IMR-90 (cell line): ENCODE measurements at regions not wholly inside any gene's neighbourhood (a gene's known extent, or its start where the extent isn't known, plus 50 kb on each side); places are given as distances from the start of the nearest gene placed in this dataset.

Source experiments
- ATAC-seq: fragments of 200-7000 bp; cut with Tn5 transposase; 2 replicates; pipeline ENCODE4 v1.9.1; 2020; ENCODE audit warnings: low read depth, mild to moderate bottlenecking, moderate library complexity
- BruUV-seq: library from RNA; stranded (reverse); fragments of 400-500 nt; replicated peaks from 2 replicates; lab custom pipeline; 2021; lab: Mats Ljungman, UMichigan
- CTCF ChIA-PET: fragments of 300-600 bp; formaldehyde crosslinking; extraction: SDS; loops from one replicate; lab custom pipeline; 2021; ENCODE audit warnings: antibody characterized with exemption; lab: Yijun Ruan, JAX
- POLR2A ChIA-PET: fragments of 300-600 bp; sonication (Branson Sonifier 250); formaldehyde crosslinking; loops from one replicate; lab custom pipeline; 2022; ENCODE audit warnings: antibody characterized with exemption; ENCODE audit not compliant: unreplicated experiment; lab: Charles Lee
- DNase-seq: peaks from one replicate; pipeline ENCODE4 v3.0.0; 2013
- H2AFZ ChIP-seq: replicated peaks from 2 replicates; pipeline ENCODE3; 2013; ENCODE audit warnings: low read length, mild to moderate bottlenecking; ENCODE audit not compliant: poor library complexity
- H2AK5ac ChIP-seq: 2 replicates; pipeline ENCODE4 v1.6.1; 2013; ENCODE audit warnings: low read depth, low read length, inconsistent platforms
- H2AK9ac ChIP-seq: replicated peaks from 2 replicates; pipeline ENCODE3; 2013; ENCODE audit warnings: mild to moderate bottlenecking, low read depth, low read length, moderate library complexity; ENCODE audit not compliant: poor library complexity
- H2BK120ac ChIP-seq: 2 replicates; pipeline ENCODE4 v1.6.1; 2013; ENCODE audit warnings: low read depth, low read length, inconsistent platforms
- H2BK15ac ChIP-seq: 3 replicates; pipeline ENCODE4 v1.6.1; 2013; ENCODE audit warnings: low read depth, low read length, inconsistent platforms
- H2BK20ac ChIP-seq: 2 replicates; pipeline ENCODE4 v1.6.1; 2013; ENCODE audit warnings: low read depth, mild to moderate bottlenecking, inconsistent platforms, low read length, moderate library complexity
- H2BK5ac ChIP-seq: 2 replicates; pipeline ENCODE4 v1.6.1; 2013; ENCODE audit warnings: mild to moderate bottlenecking, low read depth, low read length, inconsistent platforms; ENCODE audit not compliant: poor library complexity, severe bottlenecking
- H3K14ac ChIP-seq: replicated peaks from 2 replicates; pipeline ENCODE4 v1.6.1; 2013; ENCODE audit warnings: low read depth, low read length, inconsistent platforms
- H3K18ac ChIP-seq: 2 replicates; pipeline ENCODE4 v1.6.1; 2013; ENCODE audit warnings: low read depth, low read length, control low read depth
- H3K23ac ChIP-seq: 2 replicates; pipeline ENCODE4 v1.6.1; 2013; ENCODE audit warnings: low read depth, low read length, inconsistent platforms
- H3K27ac ChIP-seq: 2 replicates; pipeline ENCODE4 v1.5.1; 2013; ENCODE audit warnings: mild to moderate bottlenecking, control low read depth, low read length; ENCODE audit not compliant: insufficient read depth
- H3K27me3 ChIP-seq: 2 replicates; pipeline ENCODE4 v1.6.1; 2013; ENCODE audit warnings: low read length; ENCODE audit not compliant: control insufficient read depth, insufficient read depth
- H3K36me3 ChIP-seq: 2 replicates; pipeline ENCODE4 v1.6.1; 2013; ENCODE audit warnings: low read length, mixed read lengths; ENCODE audit not compliant: control insufficient read depth, insufficient read depth
- H3K4ac ChIP-seq: 2 replicates; pipeline ENCODE4 v1.6.1; 2013; ENCODE audit warnings: low read depth, low read length, inconsistent platforms
- H3K4me1 ChIP-seq: 2 replicates; pipeline ENCODE4 v1.6.1; 2013; ENCODE audit warnings: low read length, mixed read lengths; ENCODE audit not compliant: control insufficient read depth, insufficient read depth
- H3K4me2 ChIP-seq: 2 replicates; pipeline ENCODE4 v1.6.1; 2013; ENCODE audit warnings: low read depth, mild to moderate bottlenecking, control low read depth, low read length, moderate library complexity
- H3K4me3 ChIP-seq: 2 replicates; pipeline ENCODE4 v1.5.1; 2013; ENCODE audit warnings: low read depth, mild to moderate bottlenecking, control low read depth, low read length, moderate library complexity; ENCODE audit not compliant: insufficient read depth
- H3K56ac ChIP-seq: 2 replicates; pipeline ENCODE4 v1.6.1; 2013; ENCODE audit warnings: low read length, inconsistent platforms; ENCODE audit not compliant: insufficient read depth; ENCODE audit errors: extremely low read depth
- H3K79me1 ChIP-seq, 2 experiments: 2 replicates each; pipeline ENCODE4 v1.6.1; 2013; ENCODE audit warnings: low read length in 2 of 2, inconsistent platforms in 1 of 2, low read depth in 1 of 2
- H3K9ac ChIP-seq: 2 replicates; pipeline ENCODE4 v1.6.1; 2013; ENCODE audit warnings: low read depth, low read length, control low read depth
- H3K9me1 ChIP-seq: 2 replicates; pipeline ENCODE4 v1.6.1; 2013; ENCODE audit warnings: low read length, inconsistent platforms; ENCODE audit not compliant: insufficient read depth
- H3K9me3 ChIP-seq: 2 replicates; pipeline ENCODE4 v1.6.1; 2013; ENCODE audit warnings: low read length; ENCODE audit not compliant: control insufficient read depth, insufficient read depth
- H4K20me1 ChIP-seq: 2 replicates; pipeline ENCODE4 v1.6.1; 2013; ENCODE audit warnings: low read length, inconsistent platforms; ENCODE audit not compliant: insufficient read depth
- H4K5ac ChIP-seq: 2 replicates; pipeline ENCODE4 v1.6.1; 2013; ENCODE audit warnings: mild to moderate bottlenecking, low read depth, low read length, control low read depth
- H4K8ac ChIP-seq, 2 experiments: 2 replicates each; pipeline ENCODE4 v1.6.1; 2013; ENCODE audit warnings: low read depth in 2 of 2, low read length in 2 of 2, control low read depth in 1 of 2, inconsistent platforms in 1 of 2
- H4K91ac ChIP-seq: 2 replicates; pipeline ENCODE4 v1.6.1; 2013; ENCODE audit warnings: low read depth, low read length, inconsistent platforms; ENCODE audit not compliant: insufficient read depth
- BHLHE40 ChIP-seq: fragments of 150-350 bp; IDR thresholded peaks from 2 replicates; pipeline ENCODE4 v1.6.1; 2016; ENCODE audit warnings: mild to moderate bottlenecking, low read depth, low read length
- CEBPB ChIP-seq: IDR thresholded peaks from 2 replicates; pipeline ENCODE4 v1.6.1; 2012; ENCODE audit warnings: low read depth, low read length, improper control_type of control experiment
- CHD1 ChIP-seq: IDR thresholded peaks from 2 replicates; pipeline ENCODE4 v1.6.1; 2012; ENCODE audit warnings: low read depth, low read length, improper control_type of control experiment
- FOS ChIP-seq: fragments of 150-350 bp; IDR thresholded peaks from 2 replicates; pipeline ENCODE4 v1.6.1; 2016; ENCODE audit warnings: low read depth, low read length
- MAFK ChIP-seq: IDR thresholded peaks from 2 replicates; pipeline ENCODE4 v1.6.1; 2012; ENCODE audit warnings: low read depth, low read length, improper control_type of control experiment
- MAZ ChIP-seq: IDR thresholded peaks from 2 replicates; pipeline ENCODE4 v1.6.1; 2012; ENCODE audit warnings: low read depth, mild to moderate bottlenecking, low read length, improper control_type of control experiment, moderate library complexity, borderline replicate concordance
- MXI1 ChIP-seq: IDR thresholded peaks from 2 replicates; pipeline ENCODE4 v1.6.1; 2012; ENCODE audit warnings: low read depth, mild to moderate bottlenecking, low read length, moderate library complexity, borderline replicate concordance
- NFE2L2 ChIP-seq: fragments of 150-350 bp; IDR thresholded peaks from 2 replicates; pipeline ENCODE4 v1.6.1; 2016; ENCODE audit warnings: low read depth, mild to moderate bottlenecking, low read length
- POLR2A ChIP-seq: IDR thresholded peaks from 2 replicates; pipeline ENCODE4 v1.6.1; 2012; ENCODE audit warnings: mild to moderate bottlenecking, low read depth, low read length
- RAD21 ChIP-seq: IDR thresholded peaks from 2 replicates; pipeline ENCODE4 v1.6.1; 2012; ENCODE audit warnings: low read length, improper control_type of control experiment
- RCOR1 ChIP-seq: IDR thresholded peaks from 2 replicates; pipeline ENCODE4 v1.6.1; 2012; ENCODE audit warnings: mild to moderate bottlenecking, low read length, improper control_type of control experiment; ENCODE audit not compliant: insufficient replicate concordance
- RFX5 ChIP-seq: IDR thresholded peaks from 2 replicates; pipeline ENCODE4 v1.8.0; 2012; ENCODE audit warnings: low read depth, mild to moderate bottlenecking, low read length, moderate library complexity
- SMC3 ChIP-seq: fragments of 150-350 bp; IDR thresholded peaks from 2 replicates; pipeline ENCODE4 v1.6.1; 2016; ENCODE audit warnings: low read depth, mild to moderate bottlenecking, antibody characterized with exemption, low read length, moderate library complexity
- WGBS, 2 experiments: methylation state at CpG; one replicate each; pipeline versions ENCODE4 v1.1.5 to v1.1.7; 2013; ENCODE audit warnings: missing lambda C conversion rate in 2 of 2; ENCODE audit not compliant: insufficient read length in 1 of 2; ENCODE audit errors: extremely low coverage in 2 of 2; 5-methylcytosine and 5-hydroxymethylcytosine counted together
- dilution Hi-C: fragments of 300-500 bp; cut with HindIII; formaldehyde crosslinking; loops from one replicate; pipeline ENCODE4 v1.14.3; 2018; ENCODE audit warnings: low sequenced_read_pairs; ENCODE audit not compliant: unreplicated experiment
- in situ Hi-C: fragments of 300-500 bp; cut with MboI; formaldehyde crosslinking; loops from 3 replicates; pipeline ENCODE4 v1.14.3; 2019; ENCODE audit warnings: low sequenced_read_pairs, inconsistent platforms, mixed read lengths
- intact Hi-C: fragments of 100-400 bp; cut with micrococcal nuclease; formaldehyde crosslinking; loops from 2 replicates; pipeline ENCODE4 v1.10.0; 2022
- TF ChIP-seq, protein P1 (sequence below): conservative IDR thresholded peaks from 2 replicates; pipeline ENCODE4 v1.5.1; 2012; ENCODE audit warnings: mild to moderate bottlenecking, low read depth, low read length, improper control_type of control experiment
- TF ChIP-seq, protein P2 (sequence below): fragments of 150-350 bp; IDR thresholded peaks from 2 replicates; pipeline ENCODE4 v1.6.1; 2016; ENCODE audit warnings: low read depth, mild to moderate bottlenecking, low read length, moderate library complexity, borderline replicate concordance
- TF ChIP-seq, protein P3 (sequence below): fragments of 150-350 bp; IDR thresholded peaks from 2 replicates; pipeline ENCODE4 v1.6.1; 2017; ENCODE audit warnings: mild to moderate bottlenecking, antibody characterized with exemption, low read length, low read depth

DNA sequence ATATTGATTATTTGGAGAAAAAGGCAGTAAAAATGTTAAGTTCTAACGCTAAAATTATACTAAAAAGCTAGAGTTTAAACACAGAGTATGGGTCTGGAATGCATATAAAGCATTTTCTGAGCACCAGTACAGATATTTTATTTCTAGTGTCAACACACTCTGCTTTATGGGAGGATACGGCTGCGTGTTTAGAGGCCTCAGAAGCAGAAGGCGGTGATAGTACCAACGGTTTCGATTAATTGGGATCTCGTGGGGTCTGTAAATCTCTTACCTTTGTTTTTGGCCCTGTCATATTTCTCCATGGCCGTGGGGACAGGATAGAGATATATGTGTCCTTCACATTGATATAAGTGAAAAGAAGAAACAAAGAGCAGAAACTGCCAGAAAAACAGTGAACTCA lies 206.8 kb upstream of the NTM start:
- Histone ChIP-seq H3K79me1 (no peaks in the 10 kb centered on the region), H2AK9ac (no peak overlapping the region), H3K27ac (no peak overlapping the region), H4K20me1 (no peaks in the 10 kb centered on the region), H2BK5ac (no peak overlapping the region), H4K91ac (no peak overlapping the region), H2BK15ac (no peak overlapping the region), H3K4ac (no peak overlapping the region), H3K18ac (no peak overlapping the region), H3K36me3 (no peaks in the 10 kb centered on the region), H3K9me1 (no peaks in the 10 kb centered on the region; the same call in 1 of the 2 replicates), H3K56ac (no peak overlapping the region), H3K4me3 (no peak overlapping the region), H2BK120ac (no peak overlapping the region), H3K27me3 (peaks cover 18% of the 10 kb centered on the region), H3K4me2 (no peak overlapping the region), H2AK5ac (no peak overlapping the region), H2AFZ (no peak overlapping the region), H3K4me1 (no peaks in the 10 kb centered on the region), H3K14ac (no peak overlapping the region), H4K5ac (no peak overlapping the region), H3K9ac (no peak overlapping the region), H3K9me3 (no peaks in the 10 kb centered on the region), H2BK20ac (no peak overlapping the region), H3K23ac (no peak overlapping the region), H4K8ac (no peak overlapping the region)
- intact Hi-C loops (no loop called here), dilution Hi-C loops (no loop called here), in situ Hi-C loops (no loop called here)
- ATAC-seq (no peak), DNase-seq (no peak)
- TF ChIP-seq RCOR1 (no peak), MAFK (no peak), CEBPB (no peak), CHD1 (no peak), SMC3 (no peak), RAD21 (no peak), FOS (no peak), MXI1 (no peak), BHLHE40 (no peak), MAZ (no peak), RFX5 (no peak), NFE2L2 (no peak), POLR2A (no peak)
- TF ChIP-seq, protein P1, sequence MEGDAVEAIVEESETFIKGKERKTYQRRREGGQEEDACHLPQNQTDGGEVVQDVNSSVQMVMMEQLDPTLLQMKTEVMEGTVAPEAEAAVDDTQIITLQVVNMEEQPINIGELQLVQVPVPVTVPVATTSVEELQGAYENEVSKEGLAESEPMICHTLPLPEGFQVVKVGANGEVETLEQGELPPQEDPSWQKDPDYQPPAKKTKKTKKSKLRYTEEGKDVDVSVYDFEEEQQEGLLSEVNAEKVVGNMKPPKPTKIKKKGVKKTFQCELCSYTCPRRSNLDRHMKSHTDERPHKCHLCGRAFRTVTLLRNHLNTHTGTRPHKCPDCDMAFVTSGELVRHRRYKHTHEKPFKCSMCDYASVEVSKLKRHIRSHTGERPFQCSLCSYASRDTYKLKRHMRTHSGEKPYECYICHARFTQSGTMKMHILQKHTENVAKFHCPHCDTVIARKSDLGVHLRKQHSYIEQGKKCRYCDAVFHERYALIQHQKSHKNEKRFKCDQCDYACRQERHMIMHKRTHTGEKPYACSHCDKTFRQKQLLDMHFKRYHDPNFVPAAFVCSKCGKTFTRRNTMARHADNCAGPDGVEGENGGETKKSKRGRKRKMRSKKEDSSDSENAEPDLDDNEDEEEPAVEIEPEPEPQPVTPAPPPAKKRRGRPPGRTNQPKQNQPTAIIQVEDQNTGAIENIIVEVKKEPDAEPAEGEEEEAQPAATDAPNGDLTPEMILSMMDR: no peak
- TF ChIP-seq, protein P2, sequence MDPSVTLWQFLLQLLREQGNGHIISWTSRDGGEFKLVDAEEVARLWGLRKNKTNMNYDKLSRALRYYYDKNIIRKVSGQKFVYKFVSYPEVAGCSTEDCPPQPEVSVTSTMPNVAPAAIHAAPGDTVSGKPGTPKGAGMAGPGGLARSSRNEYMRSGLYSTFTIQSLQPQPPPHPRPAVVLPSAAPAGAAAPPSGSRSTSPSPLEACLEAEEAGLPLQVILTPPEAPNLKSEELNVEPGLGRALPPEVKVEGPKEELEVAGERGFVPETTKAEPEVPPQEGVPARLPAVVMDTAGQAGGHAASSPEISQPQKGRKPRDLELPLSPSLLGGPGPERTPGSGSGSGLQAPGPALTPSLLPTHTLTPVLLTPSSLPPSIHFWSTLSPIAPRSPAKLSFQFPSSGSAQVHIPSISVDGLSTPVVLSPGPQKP: no peak
- TF ChIP-seq, protein P3, sequence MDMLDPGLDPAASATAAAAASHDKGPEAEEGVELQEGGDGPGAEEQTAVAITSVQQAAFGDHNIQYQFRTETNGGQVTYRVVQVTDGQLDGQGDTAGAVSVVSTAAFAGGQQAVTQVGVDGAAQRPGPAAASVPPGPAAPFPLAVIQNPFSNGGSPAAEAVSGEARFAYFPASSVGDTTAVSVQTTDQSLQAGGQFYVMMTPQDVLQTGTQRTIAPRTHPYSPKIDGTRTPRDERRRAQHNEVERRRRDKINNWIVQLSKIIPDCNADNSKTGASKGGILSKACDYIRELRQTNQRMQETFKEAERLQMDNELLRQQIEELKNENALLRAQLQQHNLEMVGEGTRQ: no peak
- WGBS, 2 experiments: 92% methylated on average over 4 of the region's 8 CpGs; no CpG with 5 or more reads in 1 of the 2 experiments
- POLR2A ChIA-PET: no interaction called here
- CTCF ChIA-PET: no interaction called here
- no TSS peak for BruUV-seq
